Activated B cell treated with CpG ODN at 0.5 μM for 24 hours (primary cell): ENCODE measurements at regions not wholly inside any gene's neighbourhood (a gene's known extent, or its start where the extent isn't known, plus 50 kb on each side); places are given as distances from the start of the nearest gene placed in this dataset.

Experiments
- ATAC-seq: fragments of 200-7000 bp; cut with Tn5 transposase; one replicate; pipeline ENCODE4 v1.10.0; 2021; ENCODE audit warnings: low read depth, mild to moderate bottlenecking, moderate library complexity
- CTCF ChIA-PET: fragments of 350-600 bp; sonication (Branson Sonifier 250); formaldehyde crosslinking; loops from one replicate; lab custom pipeline; 2021; ENCODE audit warnings: antibody characterized with exemption; lab: Charles Lee
- POLR2A ChIA-PET: fragments of 350-600 bp; sonication (Branson Sonifier 250); formaldehyde crosslinking; loops from one replicate; lab custom pipeline; 2021; ENCODE audit warnings: antibody characterized with exemption; lab: Charles Lee
- DNase-seq: peaks from one replicate; pipeline ENCODE4 v3.0.0; 2022
- H3K27ac Mint-ChIP-seq: one replicate; pipeline ENCODE4 v1.8.0; 2020; ENCODE audit warnings: mixed read lengths
- H3K27me3 Mint-ChIP-seq: one replicate; pipeline ENCODE4 v1.8.0; 2021; ENCODE audit warnings: mixed read lengths
- H3K36me3 Mint-ChIP-seq: one replicate; pipeline ENCODE4 v1.8.0; 2021; ENCODE audit warnings: low read depth, mixed read lengths
- H3K4me1 Mint-ChIP-seq: one replicate; pipeline ENCODE4 v1.8.0; 2021; ENCODE audit warnings: mixed read lengths
- H3K4me3 Mint-ChIP-seq: one replicate; pipeline ENCODE4 v1.8.0; 2020; ENCODE audit warnings: mild to moderate bottlenecking, mixed read lengths
- H3K9me3 Mint-ChIP-seq: one replicate; pipeline ENCODE4 v1.8.0; 2020; ENCODE audit warnings: mixed read lengths
- intact Hi-C: fragments of 100-400 bp; cut with micrococcal nuclease; formaldehyde crosslinking; loops from one replicate; pipeline ENCODE4 v1.15.1; 2024
- TF ChIP-seq, protein P1 (sequence below): fragments of 200-600 bp; IDR thresholded peaks from one replicate; pipeline ENCODE4 v1.8.0; 2022; ENCODE audit warnings: antibody characterized with exemption, mild to moderate bottlenecking

DNA sequence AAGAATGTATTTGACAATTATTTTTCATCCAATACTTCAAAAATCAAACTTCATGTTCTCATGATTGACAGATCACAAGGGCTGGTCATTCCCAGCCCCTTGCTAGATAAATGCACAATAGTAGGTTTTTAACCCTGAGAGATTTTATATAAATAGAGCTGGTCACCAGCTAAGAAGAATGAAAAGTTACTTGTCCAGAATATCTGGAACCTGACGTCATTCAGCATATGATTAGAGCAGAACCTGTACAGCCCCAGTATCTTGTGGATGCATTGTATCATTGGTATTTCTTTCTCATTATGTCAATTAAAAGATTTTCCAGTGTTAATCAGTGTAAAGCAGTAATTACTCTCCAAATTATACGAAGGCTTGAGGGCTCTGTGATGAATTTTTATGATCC is 202.8 kb upstream of the RND3 start:
- H3K9me3 Mint-ChIP-seq: peaks cover 2% of the 10 kb centered on the region
- H3K4me1 Mint-ChIP-seq: no peaks in the 10 kb centered on the region
- CTCF ChIA-PET: no interaction called here
- no peak overlapping the region for H3K27ac Mint-ChIP-seq
- intact Hi-C loops: no loop called here
- POLR2A ChIA-PET: no interaction called here
- DNase-seq (no peak), ATAC-seq (no peak)
- TF ChIP-seq, protein P1, sequence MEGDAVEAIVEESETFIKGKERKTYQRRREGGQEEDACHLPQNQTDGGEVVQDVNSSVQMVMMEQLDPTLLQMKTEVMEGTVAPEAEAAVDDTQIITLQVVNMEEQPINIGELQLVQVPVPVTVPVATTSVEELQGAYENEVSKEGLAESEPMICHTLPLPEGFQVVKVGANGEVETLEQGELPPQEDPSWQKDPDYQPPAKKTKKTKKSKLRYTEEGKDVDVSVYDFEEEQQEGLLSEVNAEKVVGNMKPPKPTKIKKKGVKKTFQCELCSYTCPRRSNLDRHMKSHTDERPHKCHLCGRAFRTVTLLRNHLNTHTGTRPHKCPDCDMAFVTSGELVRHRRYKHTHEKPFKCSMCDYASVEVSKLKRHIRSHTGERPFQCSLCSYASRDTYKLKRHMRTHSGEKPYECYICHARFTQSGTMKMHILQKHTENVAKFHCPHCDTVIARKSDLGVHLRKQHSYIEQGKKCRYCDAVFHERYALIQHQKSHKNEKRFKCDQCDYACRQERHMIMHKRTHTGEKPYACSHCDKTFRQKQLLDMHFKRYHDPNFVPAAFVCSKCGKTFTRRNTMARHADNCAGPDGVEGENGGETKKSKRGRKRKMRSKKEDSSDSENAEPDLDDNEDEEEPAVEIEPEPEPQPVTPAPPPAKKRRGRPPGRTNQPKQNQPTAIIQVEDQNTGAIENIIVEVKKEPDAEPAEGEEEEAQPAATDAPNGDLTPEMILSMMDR: no peak
- no peak overlapping the region for H3K4me3 Mint-ChIP-seq
- no peaks in the 10 kb centered on the region for H3K36me3 Mint-ChIP-seq
- H3K27me3 Mint-ChIP-seq: no peaks in the 10 kb centered on the region

GRCh38 chr2:150689590-150689989 is 202.1 kb upstream of the RND3 start:
- no peak for DNase-seq
- no peak overlapping the region for H3K27ac Mint-ChIP-seq
- H3K4me1 Mint-ChIP-seq: no peaks in the 10 kb centered on the region
- POLR2A ChIA-PET: no interaction called here
- peaks cover 2% of the 10 kb centered on the region for H3K9me3 Mint-ChIP-seq
- no peak for ATAC-seq
- intact Hi-C loops: no loop called here
- no peaks in the 10 kb centered on the region for H3K27me3 Mint-ChIP-seq
- H3K4me3 Mint-ChIP-seq: no peak overlapping the region
- CTCF ChIA-PET: no interaction called here
- H3K36me3 Mint-ChIP-seq: no peaks in the 10 kb centered on the region
- TF ChIP-seq, protein P1: no peak

GRCh38 chr2:150688016-150688415 is 200.5 kb upstream of the RND3 start:
- H3K36me3 Mint-ChIP-seq: no peaks in the 10 kb centered on the region
- ChIA-PET CTCF (no interaction called here), POLR2A (no interaction called here)
- TF ChIP-seq, protein P1: no peak
- H3K9me3 Mint-ChIP-seq: no peaks in the 10 kb centered on the region
- DNase-seq: no peak
- ATAC-seq: no peak
- no peaks in the 10 kb centered on the region for H3K4me1 Mint-ChIP-seq
- intact Hi-C loops: no loop called here
- H3K4me3 Mint-ChIP-seq: no peak overlapping the region
- no peak overlapping the region for H3K27ac Mint-ChIP-seq
- no peaks in the 10 kb centered on the region for H3K27me3 Mint-ChIP-seq

GRCh38 chr2:150686391-150686790 is 198.9 kb upstream of the RND3 start:
- intact Hi-C loops: no loop called here
- Mint-ChIP-seq H3K27ac (no peak overlapping the region), H3K9me3 (no peaks in the 10 kb centered on the region), H3K27me3 (no peaks in the 10 kb centered on the region), H3K4me3 (no peak overlapping the region), H3K36me3 (no peaks in the 10 kb centered on the region), H3K4me1 (no peaks in the 10 kb centered on the region)
- TF ChIP-seq, protein P1: no peak
- no peak for ATAC-seq
- ChIA-PET CTCF (no interaction called here), POLR2A (no interaction called here)
- no peak for DNase-seq

- ChIA-PET CTCF (no interaction called here), POLR2A (no interaction called here)
- Mint-ChIP-seq H3K4me3 (no peak overlapping the region), H3K27me3 (no peaks in the 10 kb centered on the region), H3K9me3 (no peaks in the 10 kb centered on the region), H3K4me1 (no peaks in the 10 kb centered on the region), H3K36me3 (no peaks in the 10 kb centered on the region), H3K27ac (no peak overlapping the region)
- intact Hi-C loops: no loop called here
- no peak for ATAC-seq
- DNase-seq: no peak
- TF ChIP-seq, protein P1: no peak
Measured at GRCh38 chr2:150681120-150681804, 193.8 kb upstream of the RND3 start.
